HG03439 (cell line): ENCODE measurements at regions not wholly inside any gene's neighbourhood (a gene's known extent, or its start where the extent isn't known, plus 50 kb on each side); places are given as distances from the start of the nearest gene placed in this dataset.

Experiments
- ATAC-seq: cut with Tn5 transposase; IDR thresholded peaks from one replicate; pipeline ENCODE4 v1.9.1; 2021; ENCODE audit warnings: mild to moderate bottlenecking, moderate library complexity; ENCODE audit not compliant: unreplicated experiment

GRCh38 chr7:52502281-52502680 is 533.2 kb upstream of the POM121L12 start:
- no peak for ATAC-seq

- no peak for ATAC-seq
Measured at GRCh38 chr7:52501696-52502095, 533.7 kb upstream of the POM121L12 start.

- no peak for ATAC-seq
Measured at GRCh38 chr7:52500841-52501240, 534.6 kb upstream of the POM121L12 start.

- no peak for ATAC-seq
Measured at GRCh38 chr7:52498366-52498765, 537.1 kb upstream of the POM121L12 start.

- ATAC-seq, result no peak
Measured at GRCh38 chr7:52486267-52486666, 549.2 kb upstream of the POM121L12 start.

- ATAC-seq, result no peak
Measured at GRCh38 chr7:52482076-52482475, 553.4 kb upstream of the POM121L12 start.

- ATAC-seq, result no peak
Measured at GRCh38 chr7:52481571-52481970, 553.9 kb upstream of the POM121L12 start.

- ATAC-seq, result no peak
Measured at GRCh38 chr7:52479990-52480389, 555.4 kb upstream of the POM121L12 start.

- no peak for ATAC-seq
Measured at GRCh38 chr7:52475001-52475582, 560.3 kb upstream of the POM121L12 start.

- no peak for ATAC-seq
Measured at GRCh38 chr7:52473756-52474155, 561.7 kb upstream of the POM121L12 start.

- ATAC-seq, result no peak
Measured at GRCh38 chr7:52472006-52472620, 563.3 kb upstream of the POM121L12 start.

- ATAC-seq, result no peak
Measured at GRCh38 chr7:52465216-52465615, 570.2 kb upstream of the POM121L12 start.

GRCh38 chr7:52463341-52463740 is 572.1 kb upstream of the POM121L12 start:
- ATAC-seq, result no peak

GRCh38 chr7:52462474-52462873 is 573.0 kb upstream of the POM121L12 start:
- no peak for ATAC-seq

- ATAC-seq, result no peak
Measured at GRCh38 chr7:52455571-52455970, 579.9 kb upstream of the POM121L12 start.

GRCh38 chr7:52450816-52451215 is 584.6 kb upstream of the POM121L12 start:
- ATAC-seq, result no peak

GRCh38 chr7:52447581-52448180 is 587.8 kb upstream of the POM121L12 start:
- ATAC-seq, result no peak

GRCh38 chr7:52436278-52436677 is 599.2 kb upstream of the POM121L12 start:
- ATAC-seq, result no peak

- no peak for ATAC-seq
Measured at GRCh38 chr7:52431082-52431815, 604.2 kb upstream of the POM121L12 start.

- ATAC-seq, result no peak
Measured at GRCh38 chr7:52423251-52423650, 612.2 kb upstream of the POM121L12 start.

- no peak for ATAC-seq
Measured at GRCh38 chr7:52413051-52413450, 622.4 kb upstream of the POM121L12 start.

GRCh38 chr7:52410032-52410431 is 625.4 kb upstream of the POM121L12 start:
- no peak for ATAC-seq
